GM13977 (cell line): ENCODE measurements at regions not wholly inside any gene's neighbourhood (a gene's known extent, or its start where the extent isn't known, plus 50 kb on each side); places are given as distances from the start of the nearest gene placed in this dataset.

Experiments
- DNase-seq: peaks from one replicate; pipeline ENCODE4 v3.0.0; 2012; ENCODE audit warnings: low spot score
- in situ Hi-C: fragments of 300-500 bp; cut with MboI; formaldehyde crosslinking; loops from one replicate; pipeline ENCODE4 v1.12.0; 2022; ENCODE audit warnings: low sequenced_read_pairs, low pct_unique_long_range_greater_than_20kb, mixed read lengths, inconsistent platforms; ENCODE audit not compliant: unreplicated experiment
- TF ChIP-seq, protein P1 (sequence below): IDR thresholded peaks from 2 replicates; pipeline ENCODE4 v1.5.1; 2012; ENCODE audit warnings: mild to moderate bottlenecking, control low read depth; ENCODE audit not compliant: insufficient read depth; ENCODE audit errors: extremely low read depth, missing control alignments

- in situ Hi-C loops, result no loop called here
- TF ChIP-seq, protein P1, sequence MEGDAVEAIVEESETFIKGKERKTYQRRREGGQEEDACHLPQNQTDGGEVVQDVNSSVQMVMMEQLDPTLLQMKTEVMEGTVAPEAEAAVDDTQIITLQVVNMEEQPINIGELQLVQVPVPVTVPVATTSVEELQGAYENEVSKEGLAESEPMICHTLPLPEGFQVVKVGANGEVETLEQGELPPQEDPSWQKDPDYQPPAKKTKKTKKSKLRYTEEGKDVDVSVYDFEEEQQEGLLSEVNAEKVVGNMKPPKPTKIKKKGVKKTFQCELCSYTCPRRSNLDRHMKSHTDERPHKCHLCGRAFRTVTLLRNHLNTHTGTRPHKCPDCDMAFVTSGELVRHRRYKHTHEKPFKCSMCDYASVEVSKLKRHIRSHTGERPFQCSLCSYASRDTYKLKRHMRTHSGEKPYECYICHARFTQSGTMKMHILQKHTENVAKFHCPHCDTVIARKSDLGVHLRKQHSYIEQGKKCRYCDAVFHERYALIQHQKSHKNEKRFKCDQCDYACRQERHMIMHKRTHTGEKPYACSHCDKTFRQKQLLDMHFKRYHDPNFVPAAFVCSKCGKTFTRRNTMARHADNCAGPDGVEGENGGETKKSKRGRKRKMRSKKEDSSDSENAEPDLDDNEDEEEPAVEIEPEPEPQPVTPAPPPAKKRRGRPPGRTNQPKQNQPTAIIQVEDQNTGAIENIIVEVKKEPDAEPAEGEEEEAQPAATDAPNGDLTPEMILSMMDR, result no peak
- DNase-seq, result no peak
These were observed 235.0 kb downstream of the HTR1B start for GRCh38 chr6:77228279-77228678.

DNA sequence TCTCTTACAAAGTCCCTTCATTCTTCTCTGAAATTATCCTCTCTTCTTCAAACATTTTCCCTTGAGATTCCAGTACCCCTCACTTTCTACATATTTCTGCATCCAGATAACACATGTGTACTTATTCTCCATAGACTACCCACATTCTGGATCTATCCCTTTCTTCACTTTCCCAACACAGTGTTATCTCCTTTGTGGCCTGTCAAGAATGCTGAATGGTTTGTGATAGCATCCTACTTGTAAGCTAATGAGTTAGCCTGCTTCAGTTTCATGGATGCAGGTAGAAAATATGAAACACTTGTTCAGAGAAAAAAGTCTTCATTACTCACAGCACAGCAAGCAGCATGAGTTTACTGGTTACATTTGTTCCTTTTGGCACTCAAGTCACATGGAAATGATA is 245.4 kb downstream of the HTR1B start:
- no peak for DNase-seq
- in situ Hi-C loops, result no loop called here
- TF ChIP-seq, protein P1, result no peak

DNA sequence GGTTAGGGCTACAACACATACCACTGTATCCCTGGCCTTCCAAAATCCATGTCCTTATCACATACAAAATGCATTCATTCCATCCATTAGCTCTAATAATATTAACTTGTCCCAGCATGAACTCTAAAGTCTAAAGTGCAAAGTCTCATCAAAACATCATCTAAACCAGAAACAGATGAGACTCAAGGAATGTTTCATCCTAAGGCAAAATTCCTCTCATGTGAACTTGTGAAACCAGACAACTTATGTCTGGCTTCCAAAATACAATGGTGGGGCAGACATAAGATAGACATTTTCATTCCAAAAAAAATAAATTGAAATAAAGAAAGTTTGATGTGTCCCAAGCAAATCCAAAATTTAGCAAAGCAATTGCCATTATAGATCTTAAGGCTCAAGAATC is 257.4 kb downstream of the HTR1B start:
- in situ Hi-C loops, result no loop called here
- no peak for DNase-seq
- TF ChIP-seq, protein P1, result no peak

DNA sequence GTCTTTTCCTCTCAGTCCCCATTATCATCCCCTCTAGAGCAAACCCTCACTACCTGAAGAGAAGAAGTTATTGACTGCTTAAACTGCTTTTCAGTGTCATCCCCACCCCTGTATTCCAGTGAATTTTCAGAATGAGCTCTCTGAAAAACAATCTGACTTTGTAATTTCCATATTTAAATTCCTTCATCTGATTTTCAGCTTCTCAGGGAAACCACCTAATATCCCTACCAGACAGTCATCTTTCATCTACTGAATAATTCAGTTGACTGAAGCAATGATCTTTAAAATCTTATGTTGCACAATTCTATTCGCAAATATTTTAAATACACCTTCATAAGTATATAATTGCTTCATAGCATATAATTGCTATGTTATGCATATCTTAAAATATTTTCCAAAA is 258.7 kb downstream of the HTR1B start:
- no peak for DNase-seq
- TF ChIP-seq, protein P1, result no peak
- in situ Hi-C loops, result no loop called here

DNA sequence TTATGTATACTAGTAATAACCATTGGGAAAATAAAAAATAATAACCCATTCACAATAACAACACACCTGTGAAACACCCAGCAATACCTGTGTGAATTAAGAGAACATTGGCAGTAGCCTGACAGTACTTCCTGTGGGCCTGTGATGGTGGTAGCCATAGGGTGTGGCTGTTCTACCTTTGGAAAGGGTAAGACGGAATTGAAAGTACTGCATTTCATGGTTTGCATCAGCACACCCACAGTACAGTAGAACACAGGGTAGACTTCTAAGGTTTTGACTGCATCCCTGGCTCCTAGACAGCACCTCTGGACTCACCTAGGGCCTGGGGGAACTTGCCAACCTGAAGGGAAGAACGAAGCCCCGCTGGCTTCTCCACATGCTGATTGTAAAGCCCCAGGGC is 279.8 kb downstream of the HTR1B start:
- DNase-seq, result no peak
- in situ Hi-C loops, result no loop called here
- TF ChIP-seq, protein P1, result no peak

DNA sequence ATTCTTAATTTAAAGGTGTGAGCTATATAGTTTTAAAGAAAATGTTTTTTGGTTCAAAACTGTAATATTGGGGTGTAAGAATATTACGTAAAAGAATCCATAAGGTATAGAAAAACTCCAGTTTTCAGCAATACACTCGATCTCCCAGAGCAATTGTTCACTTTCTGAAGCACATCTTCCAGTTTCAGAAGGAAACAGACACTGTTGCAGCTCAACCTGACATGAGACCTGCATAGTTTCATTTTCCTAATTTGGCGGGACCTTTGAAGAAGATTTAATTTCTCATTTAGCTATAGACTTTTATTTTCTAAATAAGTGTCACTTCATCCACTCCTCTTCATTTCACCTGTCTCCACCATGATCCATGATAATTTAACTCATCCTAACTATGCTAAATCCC is 281.5 kb downstream of the HTR1B start:
- in situ Hi-C loops, result no loop called here
- no peak for DNase-seq

More for the DNA sequence above, 281.5 kb downstream of the HTR1B start:
- TF ChIP-seq, protein P1, result no peak
